A673 (cell line): ENCODE measurements at regions not wholly inside any gene's neighbourhood (a gene's known extent, or its start where the extent isn't known, plus 50 kb on each side); places are given as distances from the start of the nearest gene placed in this dataset.

ENCODE experiments used
- CTCF ChIP-seq: fragments of 300-800, 200-600 bp; sonication (generic); conservative IDR thresholded peaks from 2 replicates; pipeline ENCODE4 v1.5.1; 2017; ENCODE audit warnings: low read depth, mild to moderate bottlenecking, antibody characterized with exemption, low read length, moderate library complexity, mixed read lengths
- EZH2 ChIP-seq: fragments of 200-600 bp; sonication (generic); IDR thresholded peaks from 2 replicates; pipeline ENCODE4 v1.6.1; 2017; ENCODE audit warnings: borderline replicate concordance, low read depth, mild to moderate bottlenecking, mixed read lengths, antibody characterized with exemption, low read length; ENCODE audit not compliant: poor library complexity, severe bottlenecking

- TF ChIP-seq CTCF (no peak), EZH2 (no peak)
These were observed 208.7 kb downstream of the IRX2 start for GRCh38 chr5:2542821-2543220.
